ELR (cell line): ENCODE measurements at regions not wholly inside any gene's neighbourhood (a gene's known extent, or its start where the extent isn't known, plus 50 kb on each side); places are given as distances from the start of the nearest gene placed in this dataset.
"Not testable (repeated sequence)": the region's sequence is repeated elsewhere in the genome, so short reads cannot be mapped to it uniquely, and the experiment has no call there.

ENCODE experiments used
- DNase-seq: peaks from one replicate; pipeline ENCODE4 v3.0.0-alpha.2; 2015; ENCODE audit warnings: low read depth

- DNase-seq: no peak
Observed at GRCh38 chr18:51453594-51453993, 256.1 kb upstream of the MEX3C start.

GRCh38 chr18:51458861-51459260 lies 261.4 kb upstream of the MEX3C start:
- DNase-seq: no peak

GRCh38 chr18:51461956-51462355 lies 264.5 kb upstream of the MEX3C start:
- no peak for DNase-seq

GRCh38 chr18:51463483-51464136 lies 266.1 kb upstream of the MEX3C start:
- no peak for DNase-seq

GRCh38 chr18:51478908-51479307 lies 281.4 kb upstream of the MEX3C start:
- DNase-seq: no peak

- no peak for DNase-seq
Observed at GRCh38 chr18:51479736-51480135, 282.3 kb upstream of the MEX3C start.

GRCh38 chr18:51480407-51481261 lies 283.2 kb upstream of the MEX3C start:
- DNase-seq: no peak

GRCh38 chr18:51486735-51487366 lies 289.4 kb upstream of the MEX3C start:
- DNase-seq: no peak

GRCh38 chr18:51490417-51490816 lies 292.9 kb upstream of the MEX3C start:
- DNase-seq: no peak

- no peak for DNase-seq
Observed at GRCh38 chr18:51490860-51491259, 293.4 kb upstream of the MEX3C start.

GRCh38 chr18:51491678-51492372 lies 294.3 kb upstream of the MEX3C start:
- no peak for DNase-seq

- DNase-seq: no peak
Observed at GRCh38 chr18:51498085-51498855, 300.8 kb upstream of the MEX3C start.

GRCh38 chr18:51503351-51503750 lies 305.9 kb upstream of the MEX3C start:
- no peak for DNase-seq

GRCh38 chr18:51506811-51507210 lies 309.3 kb upstream of the MEX3C start:
- no peak for DNase-seq

- DNase-seq: not testable (repeated sequence)
Observed at GRCh38 chr18:51508410-51508809, 310.9 kb upstream of the MEX3C start.

- DNase-seq: no peak
Observed at GRCh38 chr18:51510020-51510419, 312.5 kb upstream of the MEX3C start.

- no peak for DNase-seq
Observed at GRCh38 chr18:51513517-51513916, 316.0 kb upstream of the MEX3C start.

- DNase-seq: no peak
Observed at GRCh38 chr18:51514128-51514527, 316.6 kb upstream of the MEX3C start.

GRCh38 chr18:51516478-51517038 lies 319.1 kb upstream of the MEX3C start:
- no peak for DNase-seq

GRCh38 chr18:51519571-51519970 lies 322.1 kb upstream of the MEX3C start:
- no peak for DNase-seq

- DNase-seq: no peak
Observed at GRCh38 chr18:51520676-51521180, 323.2 kb upstream of the MEX3C start.
